Endothelial cell of umbilical vein (primary cell): ENCODE measurements at regions not wholly inside any gene's neighbourhood (a gene's known extent, or its start where the extent isn't known, plus 50 kb on each side); places are given as distances from the start of the nearest gene placed in this dataset.

ENCODE experiments used
- CTCF ChIP-seq, 2 donors: IDR thresholded peaks; 1 replicate in 1 of 2; 2 replicates in 1 of 2; pipeline ENCODE4 v1.5.1; 2011; ENCODE audit warnings: low read length in 2 of 2, mild to moderate bottlenecking in 2 of 2, moderate library complexity in 2 of 2, control low read depth in 1 of 2, inconsistent platforms in 1 of 2, low read depth in 1 of 2; ENCODE audit not compliant: insufficient read depth in 1 of 2; ENCODE audit errors: extremely low read depth in 1 of 2
- EZH2 ChIP-seq: IDR thresholded peaks from 2 replicates; pipeline ENCODE4 v1.6.1; 2012; ENCODE audit warnings: borderline replicate concordance, low read depth, mild to moderate bottlenecking, moderate library complexity, low read length, inconsistent platforms; ENCODE audit not compliant: severe bottlenecking
- GATA2 ChIP-seq: IDR thresholded peaks from 2 replicates; pipeline ENCODE4 v1.7.0; 2011; ENCODE audit warnings: low read depth, mild to moderate bottlenecking, moderate library complexity, mixed read lengths, low read length; ENCODE audit not compliant: insufficient read length, insufficient read depth
- JUN ChIP-seq: IDR thresholded peaks from 2 replicates; pipeline ENCODE4 v1.6.1; 2011; ENCODE audit warnings: borderline replicate concordance, low read depth; ENCODE audit not compliant: insufficient read length, insufficient read depth
- MAX ChIP-seq: IDR thresholded peaks from 2 replicates; pipeline ENCODE4 v1.6.1; 2011; ENCODE audit not compliant: insufficient read depth, insufficient read length
- MYC ChIP-seq: IDR thresholded peaks from one replicate; pipeline ENCODE4 v1.6.1; 2011; ENCODE audit warnings: mild to moderate bottlenecking, low read depth, low read length
- POLR2A ChIP-seq: IDR thresholded peaks from 2 replicates; pipeline ENCODE4 v1.6.1; 2012; ENCODE audit warnings: low read depth, mild to moderate bottlenecking, control low read depth, low read length
- POLR2AphosphoS5 ChIP-seq: IDR thresholded peaks from 2 replicates; pipeline ENCODE4 v1.6.1; 2012; ENCODE audit warnings: low read depth, mild to moderate bottlenecking, control low read depth, low read length, moderate library complexity; ENCODE audit not compliant: insufficient read depth

DNA sequence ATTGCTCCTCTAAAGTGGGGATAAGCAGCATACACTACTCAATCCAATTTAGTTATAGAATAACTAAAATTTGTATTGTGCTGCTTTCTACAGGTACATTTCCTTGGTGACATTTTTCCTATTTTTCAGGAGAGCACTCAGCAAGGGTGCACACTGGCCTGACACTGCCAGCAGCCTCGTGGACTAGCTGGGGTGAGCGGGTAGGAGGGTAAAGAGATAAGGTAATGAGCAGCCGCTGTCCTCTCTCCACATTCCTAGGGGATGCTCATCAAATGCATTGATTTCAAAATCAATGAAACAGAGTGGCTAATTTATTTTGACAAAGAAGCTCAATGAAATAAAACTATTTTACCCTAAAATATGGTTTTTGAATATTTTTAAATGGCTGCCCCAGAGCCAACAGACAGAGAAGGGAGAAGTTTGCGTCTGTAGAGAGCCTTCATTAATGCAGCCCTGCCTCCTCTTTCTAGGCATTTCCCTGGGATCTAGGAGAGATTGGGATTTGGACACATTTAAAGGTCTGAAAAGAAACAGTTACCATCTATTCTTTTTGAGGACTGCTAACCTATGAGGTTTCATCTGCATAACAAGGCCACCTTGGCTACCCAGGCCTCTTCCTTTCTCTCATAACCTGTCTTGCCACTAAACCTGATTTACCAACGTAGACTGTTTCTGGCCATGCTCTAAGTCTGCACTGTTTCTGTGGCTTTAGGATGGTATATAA lies 561.0 kb downstream of the IPMK start:
- no peak for TF ChIP-seq CTCF (IDR thresholded peaks at IDR 0.05; ENCODE audit: extremely low read depth in 1 of 2, insufficient read depth in 1 of 2, low read depth in 1 of 2, low read length in 2 of 2)
- no peak for TF ChIP-seq POLR2A
- no peak for TF ChIP-seq POLR2AphosphoS5
- no peak for TF ChIP-seq MAX
- TF ChIP-seq EZH2 = no peak
- no peak for TF ChIP-seq GATA2
- no peak for TF ChIP-seq MYC
- no peak for TF ChIP-seq JUN
